ENCODE measurements at regions not wholly inside any gene's neighbourhood (a gene's known extent, or its start where the extent isn't known, plus 50 kb on each side); places are given as distances from the start of the nearest gene placed in this dataset.

DNA sequence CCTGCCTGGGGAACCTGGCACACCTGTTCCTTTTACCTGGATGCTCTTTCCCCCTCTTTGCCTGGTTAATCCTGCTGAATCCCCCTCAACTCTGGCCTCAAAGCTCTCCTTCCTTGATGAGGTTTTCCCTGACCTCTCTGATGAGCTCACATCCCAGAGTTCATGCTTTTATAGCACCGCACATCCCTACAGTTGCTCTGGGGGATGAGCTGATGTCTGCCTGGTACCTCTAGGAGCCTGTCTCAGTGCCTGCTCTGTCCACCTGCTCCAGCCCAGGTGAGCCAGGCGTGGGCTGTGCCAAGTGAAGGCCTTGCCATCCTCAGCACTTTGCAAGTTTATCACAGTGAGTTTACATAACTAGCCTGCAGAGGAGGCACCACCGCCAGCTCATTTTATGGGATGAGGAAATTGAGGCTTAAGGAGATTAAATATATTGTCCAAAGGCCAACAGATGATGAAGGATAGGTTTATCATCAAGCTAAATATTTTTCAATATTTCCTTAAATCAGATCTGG lies 58.6 kb upstream of the TMPRSS2 start:
- CTCF ChIA-PET (ENCODE audit: unreplicated experiment): no interaction called here
- Histone ChIP-seq H3K27ac (ENCODE audit: low read depth, low read length, poor library complexity, severe bottlenecking) (no peak overlapping the region), H3K9me3 (ENCODE audit: low read length) (no peaks in the 10 kb centered on the region), H2AFZ (ENCODE audit: low read length) (no peak overlapping the region), H3K79me2 (ENCODE audit: insufficient read depth, low read depth, low read length) (no peaks in the 10 kb centered on the region), H3K4me3 (ENCODE audit: low read depth, low read length, poor library complexity, severe bottlenecking) (no peak overlapping the region), H3K36me3 (ENCODE audit: insufficient read depth, low read length) (no peaks in the 10 kb centered on the region), H4K20me1 (ENCODE audit: insufficient read depth, low read length) (no peaks in the 10 kb centered on the region), H3K9me2 (ENCODE audit: insufficient read depth, low read length) (no peaks in the 10 kb centered on the region), H3K4me1 (ENCODE audit: insufficient read depth, low read length, poor library complexity, severe bottlenecking) (peaks cover 5% of the 10 kb centered on the region), H3K4me2 (ENCODE audit: low read length) (no peak overlapping the region)
- no peak for DNase-seq (ENCODE audit: low spot score)
- TF ChIP-seq, protein P1, sequence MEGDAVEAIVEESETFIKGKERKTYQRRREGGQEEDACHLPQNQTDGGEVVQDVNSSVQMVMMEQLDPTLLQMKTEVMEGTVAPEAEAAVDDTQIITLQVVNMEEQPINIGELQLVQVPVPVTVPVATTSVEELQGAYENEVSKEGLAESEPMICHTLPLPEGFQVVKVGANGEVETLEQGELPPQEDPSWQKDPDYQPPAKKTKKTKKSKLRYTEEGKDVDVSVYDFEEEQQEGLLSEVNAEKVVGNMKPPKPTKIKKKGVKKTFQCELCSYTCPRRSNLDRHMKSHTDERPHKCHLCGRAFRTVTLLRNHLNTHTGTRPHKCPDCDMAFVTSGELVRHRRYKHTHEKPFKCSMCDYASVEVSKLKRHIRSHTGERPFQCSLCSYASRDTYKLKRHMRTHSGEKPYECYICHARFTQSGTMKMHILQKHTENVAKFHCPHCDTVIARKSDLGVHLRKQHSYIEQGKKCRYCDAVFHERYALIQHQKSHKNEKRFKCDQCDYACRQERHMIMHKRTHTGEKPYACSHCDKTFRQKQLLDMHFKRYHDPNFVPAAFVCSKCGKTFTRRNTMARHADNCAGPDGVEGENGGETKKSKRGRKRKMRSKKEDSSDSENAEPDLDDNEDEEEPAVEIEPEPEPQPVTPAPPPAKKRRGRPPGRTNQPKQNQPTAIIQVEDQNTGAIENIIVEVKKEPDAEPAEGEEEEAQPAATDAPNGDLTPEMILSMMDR (conservative IDR thresholded peaks at IDR 0.05; ENCODE audit: low read length): no peak
- no peak for TF ChIP-seq EZH2phosphoT487 (IDR thresholded peaks at IDR 0.05; ENCODE audit: borderline replicate concordance, low read depth, low read length)
- BruUV-seq (replicated peaks): no TSS peak
- POLR2A ChIA-PET: interaction anchor here (1.0 to 1.2 kb wide), 2 partner anchors 9 to 13 kb away, joined by 3 to 4 read pairs; no protein-coding TSS in a partner anchor
- intact Hi-C loops (cut with micrococcal nuclease; ENCODE audit: unreplicated experiment): no loop called here

- H3K4me1 ChIP-seq (ENCODE audit: insufficient read depth, low read length, poor library complexity, severe bottlenecking): peaks cover under 1% of the 10 kb centered on the region
- H3K4me2 ChIP-seq (ENCODE audit: low read length): no peak overlapping the region
- no peak overlapping the region for H2AFZ ChIP-seq (ENCODE audit: low read length)
- no peaks in the 10 kb centered on the region for H3K9me2 ChIP-seq (ENCODE audit: insufficient read depth, low read length)
- H3K4me3 ChIP-seq (ENCODE audit: low read depth, low read length, poor library complexity, severe bottlenecking): no peak overlapping the region
- CTCF ChIA-PET (ENCODE audit: unreplicated experiment): no interaction called here
- no peaks in the 10 kb centered on the region for H3K79me2 ChIP-seq (ENCODE audit: insufficient read depth, low read depth, low read length)
- BruUV-seq (replicated peaks): no TSS peak
- H3K9me3 ChIP-seq (ENCODE audit: low read length): no peaks in the 10 kb centered on the region
- no peak for TF ChIP-seq EZH2phosphoT487 (IDR thresholded peaks at IDR 0.05; ENCODE audit: borderline replicate concordance, low read depth, low read length)
- TF ChIP-seq, protein P1 (conservative IDR thresholded peaks at IDR 0.05; ENCODE audit: low read length): no peak
- intact Hi-C loops (cut with micrococcal nuclease; ENCODE audit: unreplicated experiment): no loop called here
- H4K20me1 ChIP-seq (ENCODE audit: insufficient read depth, low read length): no peaks in the 10 kb centered on the region
- POLR2A ChIA-PET: interaction anchor here (0.6 to 1.2 kb wide), 2 partner anchors 8 to 31 kb away, joined by 3 to 4 read pairs; no protein-coding TSS in a partner anchor
- H3K27ac ChIP-seq (ENCODE audit: low read depth, low read length, poor library complexity, severe bottlenecking): no peak overlapping the region
- H3K36me3 ChIP-seq (ENCODE audit: insufficient read depth, low read length): no peaks in the 10 kb centered on the region
- no peak for DNase-seq (ENCODE audit: low spot score)
These were observed 57.6 kb upstream of the TMPRSS2 start for GRCh38 chr21:41565550-41565949.

DNA sequence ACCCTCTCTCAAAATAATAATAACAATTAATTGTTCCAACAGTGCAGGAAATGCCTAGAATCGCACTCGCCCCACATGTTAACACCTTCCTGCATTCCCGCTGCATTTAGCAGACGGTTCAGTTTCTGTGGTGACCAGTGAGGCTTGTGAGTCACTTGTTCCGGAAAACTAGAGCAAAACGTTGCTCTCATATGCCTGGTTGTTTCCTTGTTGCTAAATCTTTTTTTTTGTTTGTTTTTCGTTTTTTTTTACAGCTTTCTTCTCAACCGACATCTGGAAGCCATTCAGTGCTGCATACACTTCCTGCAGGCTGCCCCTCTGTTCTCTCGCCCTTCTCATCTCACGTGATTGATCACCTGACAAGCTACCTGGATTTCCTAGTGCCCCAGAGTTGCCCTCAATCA lies 56.9 kb upstream of the TMPRSS2 start:
- CTCF ChIA-PET (ENCODE audit: unreplicated experiment): no interaction called here
- Histone ChIP-seq H2AFZ (ENCODE audit: low read length) (no peak overlapping the region), H3K9me3 (ENCODE audit: low read length) (no peaks in the 10 kb centered on the region), H3K9me2 (ENCODE audit: insufficient read depth, low read length) (no peaks in the 10 kb centered on the region), H4K20me1 (ENCODE audit: insufficient read depth, low read length) (no peaks in the 10 kb centered on the region), H3K4me1 (ENCODE audit: insufficient read depth, low read length, poor library complexity, severe bottlenecking) (no peaks in the 10 kb centered on the region), H3K79me2 (ENCODE audit: insufficient read depth, low read depth, low read length) (no peaks in the 10 kb centered on the region), H3K27ac (ENCODE audit: low read depth, low read length, poor library complexity, severe bottlenecking) (no peak overlapping the region), H3K36me3 (ENCODE audit: insufficient read depth, low read length) (no peaks in the 10 kb centered on the region), H3K4me3 (ENCODE audit: low read depth, low read length, poor library complexity, severe bottlenecking) (no peak overlapping the region), H3K4me2 (ENCODE audit: low read length) (no peak overlapping the region)
- no TSS peak for BruUV-seq (replicated peaks)
- DNase-seq (ENCODE audit: low spot score): no peak
- TF ChIP-seq, protein P1 (conservative IDR thresholded peaks at IDR 0.05; ENCODE audit: low read length): no peak
- no peak for TF ChIP-seq EZH2phosphoT487 (IDR thresholded peaks at IDR 0.05; ENCODE audit: borderline replicate concordance, low read depth, low read length)
- intact Hi-C loops (cut with micrococcal nuclease; ENCODE audit: unreplicated experiment): no loop called here
- POLR2A ChIA-PET: interaction anchor here (0.6 kb wide), 1 partner anchor 23 kb away, joined by 4 read pairs; no protein-coding TSS in a partner anchor
